NT2/D1 (cell line): ENCODE measurements at regions not wholly inside any gene's neighbourhood (a gene's known extent, or its start where the extent isn't known, plus 50 kb on each side); places are given as distances from the start of the nearest gene placed in this dataset.

Experiments
- SUZ12 ChIP-seq: IDR thresholded peaks from 2 replicates; pipeline ENCODE4 v1.6.1; 2011; ENCODE audit not compliant: insufficient read length, insufficient read depth; ENCODE audit errors: extremely low read depth
- YY1 ChIP-seq: IDR thresholded peaks from 2 replicates; pipeline ENCODE4 v1.6.1; 2011; ENCODE audit not compliant: insufficient read length, insufficient read depth
- ZNF274 ChIP-seq: IDR thresholded peaks from 2 replicates; pipeline ENCODE4 v1.6.1; 2011; ENCODE audit warnings: mild to moderate bottlenecking, low read depth, low read length

GRCh38 chr18:47604021-47604420, 326.4 kb downstream of the SMAD2 start:
- TF ChIP-seq YY1 (no peak), ZNF274 (no peak), SUZ12 (no peak)
